C4-2B (cell line): ENCODE measurements at regions not wholly inside any gene's neighbourhood (a gene's known extent, or its start where the extent isn't known, plus 50 kb on each side); places are given as distances from the start of the nearest gene placed in this dataset.

ENCODE experiments used
- ZFX ChIP-seq: fragments of 450-650 bp; IDR thresholded peaks from 2 replicates; pipeline ENCODE4 v1.6.1; 2017
- TF ChIP-seq, protein P1 (sequence below): fragments of 450-650 bp; conservative IDR thresholded peaks from 2 replicates; pipeline ENCODE4 v1.5.1; 2017; ENCODE audit warnings: mild to moderate bottlenecking

DNA sequence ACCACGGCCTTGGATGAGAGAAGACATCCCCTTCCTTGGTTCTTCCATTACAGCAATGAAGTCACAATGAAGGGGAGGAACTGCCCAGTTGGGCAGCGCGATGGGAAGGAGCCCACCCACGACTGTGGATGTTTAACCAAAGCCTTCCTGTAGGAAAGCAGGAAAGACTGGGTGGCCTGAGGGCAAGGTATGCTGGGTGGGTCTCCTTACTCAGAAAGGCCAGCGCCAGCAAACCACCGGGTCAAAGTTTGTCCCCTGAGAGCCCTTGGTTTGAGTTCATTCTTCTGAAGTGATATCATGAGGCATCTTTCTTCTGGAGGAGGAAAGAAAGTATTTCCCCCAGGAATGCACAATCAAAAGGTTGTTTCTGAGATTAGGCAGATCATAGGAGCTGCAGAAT lies 105.2 kb downstream of the C16orf95 start:
- TF ChIP-seq, protein P1, sequence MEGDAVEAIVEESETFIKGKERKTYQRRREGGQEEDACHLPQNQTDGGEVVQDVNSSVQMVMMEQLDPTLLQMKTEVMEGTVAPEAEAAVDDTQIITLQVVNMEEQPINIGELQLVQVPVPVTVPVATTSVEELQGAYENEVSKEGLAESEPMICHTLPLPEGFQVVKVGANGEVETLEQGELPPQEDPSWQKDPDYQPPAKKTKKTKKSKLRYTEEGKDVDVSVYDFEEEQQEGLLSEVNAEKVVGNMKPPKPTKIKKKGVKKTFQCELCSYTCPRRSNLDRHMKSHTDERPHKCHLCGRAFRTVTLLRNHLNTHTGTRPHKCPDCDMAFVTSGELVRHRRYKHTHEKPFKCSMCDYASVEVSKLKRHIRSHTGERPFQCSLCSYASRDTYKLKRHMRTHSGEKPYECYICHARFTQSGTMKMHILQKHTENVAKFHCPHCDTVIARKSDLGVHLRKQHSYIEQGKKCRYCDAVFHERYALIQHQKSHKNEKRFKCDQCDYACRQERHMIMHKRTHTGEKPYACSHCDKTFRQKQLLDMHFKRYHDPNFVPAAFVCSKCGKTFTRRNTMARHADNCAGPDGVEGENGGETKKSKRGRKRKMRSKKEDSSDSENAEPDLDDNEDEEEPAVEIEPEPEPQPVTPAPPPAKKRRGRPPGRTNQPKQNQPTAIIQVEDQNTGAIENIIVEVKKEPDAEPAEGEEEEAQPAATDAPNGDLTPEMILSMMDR: no peak
- TF ChIP-seq ZFX: no peak
